Neural cell (in vitro differentiated cells): ENCODE measurements at regions not wholly inside any gene's neighbourhood (a gene's known extent, or its start where the extent isn't known, plus 50 kb on each side); places are given as distances from the start of the nearest gene placed in this dataset.

ENCODE experiments used
- H2AFZ ChIP-seq: fragments of 200-600, 300-800 bp; sonication (generic), shearing (Covaris generic); 2 replicates; pipeline ENCODE4 v1.6.0; 2014; ENCODE audit warnings: low read depth, mild to moderate bottlenecking, antibody characterized with exemption, low read length, moderate library complexity
- H3F3A ChIP-seq: fragments of 200-600 bp; shearing (Covaris generic); 2 replicates; pipeline ENCODE4 v1.6.1; 2016; ENCODE audit warnings: mild to moderate bottlenecking, moderate library complexity, mixed read lengths, antibody characterized with exemption, low read length; ENCODE audit not compliant: insufficient read depth, poor library complexity, severe bottlenecking
- H3K27ac ChIP-seq: fragments of 200-600, 300-800 bp; sonication (generic), shearing (Covaris generic); 2 replicates; pipeline ENCODE4 v1.5.1; 2014; ENCODE audit warnings: mild to moderate bottlenecking, low read length, moderate library complexity
- H3K27me3 ChIP-seq: fragments of 300-800, 200-600 bp; sonication (generic), shearing (Covaris generic); 2 replicates; pipeline ENCODE4 v1.6.0; 2014; ENCODE audit warnings: mild to moderate bottlenecking, low read depth, low read length, moderate library complexity; ENCODE audit not compliant: insufficient read depth
- H3K36me3 ChIP-seq: fragments of 300-800, 200-600 bp; sonication (generic), shearing (Covaris generic); 2 replicates; pipeline ENCODE4 v1.5.1; 2014; ENCODE audit warnings: mild to moderate bottlenecking, antibody characterized with exemption, low read length, moderate library complexity; ENCODE audit not compliant: insufficient read depth
- H3K4me2 ChIP-seq: fragments of 300-800, 200-600 bp; sonication (generic), shearing (Covaris generic); 2 replicates; pipeline ENCODE4 v1.6.0; 2014; ENCODE audit warnings: mild to moderate bottlenecking, low read length
- H3K4me3 ChIP-seq: fragments of 300-800, 200-600 bp; sonication (generic), shearing (Covaris generic); 2 replicates; pipeline ENCODE4 v1.5.1; 2014; ENCODE audit warnings: mild to moderate bottlenecking, low read length, moderate library complexity
- H3K79me2 ChIP-seq: fragments of 200-600 bp; shearing (Covaris generic); replicated peaks from 2 replicates; pipeline ENCODE4 v1.6.0; 2014; ENCODE audit warnings: mild to moderate bottlenecking, low read length, moderate library complexity; ENCODE audit not compliant: insufficient read depth
- H3K9ac ChIP-seq: fragments of 300-800, 200-600 bp; sonication (generic), shearing (Covaris generic); 2 replicates; pipeline ENCODE4 v1.6.1; 2016; ENCODE audit warnings: mild to moderate bottlenecking, low read length, mixed read lengths
- H3K9me2 ChIP-seq: fragments of 200-600 bp; shearing (Covaris generic); 2 replicates; pipeline ENCODE4 v1.6.1; 2016; ENCODE audit warnings: mild to moderate bottlenecking, low read length, mixed read lengths; ENCODE audit not compliant: insufficient read depth
- H3K9me3 ChIP-seq: fragments of 200-600, 300-800 bp; sonication (generic), shearing (Covaris generic); 2 replicates; pipeline ENCODE4 v1.6.1; 2016; ENCODE audit warnings: mild to moderate bottlenecking, mixed run types, low read length, moderate library complexity, mixed read lengths
- H4K20me1 ChIP-seq: fragments of 200-600 bp; shearing (Covaris generic); 2 replicates; pipeline ENCODE4 v1.6.1; 2016; ENCODE audit warnings: mild to moderate bottlenecking, mixed run types; ENCODE audit not compliant: insufficient read depth
- CTCF ChIP-seq: fragments of 450-650 bp; IDR thresholded peaks from 2 replicates; pipeline ENCODE4 v1.5.1; 2014; ENCODE audit warnings: antibody characterized with exemption, mild to moderate bottlenecking, moderate library complexity; ENCODE audit not compliant: poor library complexity, severe bottlenecking
- EP300 ChIP-seq: fragments of 450-650 bp; conservative IDR thresholded peaks from 2 replicates; pipeline ENCODE4 v1.6.1; 2014; ENCODE audit warnings: antibody characterized with exemption, mild to moderate bottlenecking, moderate library complexity; ENCODE audit not compliant: poor library complexity, severe bottlenecking
- EZH2 ChIP-seq: fragments of 200-600, 300-800 bp; shearing (Covaris generic), sonication (generic); IDR thresholded peaks from 2 replicates; pipeline ENCODE4 v1.6.1; 2014; ENCODE audit warnings: antibody characterized with exemption, low read length, borderline replicate concordance, mild to moderate bottlenecking; ENCODE audit not compliant: insufficient read depth, poor library complexity, severe bottlenecking
- MXI1 ChIP-seq: fragments of 450-650 bp; conservative IDR thresholded peaks from 2 replicates; pipeline ENCODE4 v1.6.1; 2014; ENCODE audit warnings: antibody characterized with exemption, mild to moderate bottlenecking; ENCODE audit not compliant: poor library complexity, severe bottlenecking
- POLR2AphosphoS5 ChIP-seq: IDR thresholded peaks from 2 replicates; pipeline ENCODE4 v1.6.1; 2012
- RAD21 ChIP-seq: fragments of 450-650 bp; conservative IDR thresholded peaks from 2 replicates; pipeline ENCODE4 v1.6.1; 2014; ENCODE audit warnings: antibody characterized with exemption, mild to moderate bottlenecking, moderate library complexity
- REST ChIP-seq: IDR thresholded peaks from 2 replicates; pipeline ENCODE4 v1.6.1; 2012; ENCODE audit warnings: borderline replicate concordance
- SMC3 ChIP-seq: fragments of 450-650 bp; conservative IDR thresholded peaks from 2 replicates; pipeline ENCODE4 v1.6.1; 2014; ENCODE audit warnings: antibody characterized with exemption, mild to moderate bottlenecking, moderate library complexity; ENCODE audit not compliant: poor library complexity
- TAF1 ChIP-seq: IDR thresholded peaks from 2 replicates; pipeline ENCODE4 v1.6.1; 2012; ENCODE audit warnings: low read depth

- H3K36me3 ChIP-seq, result no peaks in the 10 kb centered on the region
- peak overlapping the region; percentile 38 for H3K9ac ChIP-seq
- H3K27ac ChIP-seq, result peak overlapping the region; percentile 37
Measured at GRCh38 chr12:124426594-124427555, 132.0 kb downstream of the RFLNA start.

More at GRCh38 chr12:124426594-124427555, 132.0 kb downstream of the RFLNA start:
- Histone ChIP-seq H3F3A (no peaks in the 10 kb centered on the region), H3K9me3 (no peaks in the 10 kb centered on the region), H2AFZ (no peak overlapping the region), H3K79me2 (no peaks in the 10 kb centered on the region), H3K27me3 (no peaks in the 10 kb centered on the region), H3K4me3 (no peak overlapping the region), H3K4me2 (no peak overlapping the region), H4K20me1 (no peaks in the 10 kb centered on the region), H3K9me2 (no peaks in the 10 kb centered on the region)
- TF ChIP-seq RAD21, result no peak
- TF ChIP-seq TAF1, result no peak
- TF ChIP-seq MXI1, result no peak
- no peak for TF ChIP-seq EP300
- no peak for TF ChIP-seq SMC3
- no peak for TF ChIP-seq POLR2AphosphoS5
- TF ChIP-seq EZH2, result no peak
- TF ChIP-seq REST, result no peak
- no peak for TF ChIP-seq CTCF
